Endothelial cell of umbilical vein (primary cell): ENCODE measurements at regions not wholly inside any gene's neighbourhood (a gene's known extent, or its start where the extent isn't known, plus 50 kb on each side); places are given as distances from the start of the nearest gene placed in this dataset.

Source experiments
- BruUV-seq: library from RNA; stranded (reverse); fragments of 400-500 nt; replicated peaks from 2 replicates; lab custom pipeline; 2021; lab: Mats Ljungman, UMichigan
- CTCF ChIA-PET: fragments of 300-600, 350-600 bp; sonication (Branson Sonifier 250); formaldehyde crosslinking; loops from one replicate; lab custom pipeline; 2021; ENCODE audit warnings: antibody characterized with exemption, inconsistent platforms; lab: Charles Lee
- POLR2A ChIA-PET: fragments of 300-600, 350-600 bp; sonication (Branson Sonifier 250); formaldehyde crosslinking; loops from one replicate; lab custom pipeline; 2021; ENCODE audit warnings: antibody characterized with exemption, inconsistent platforms; lab: Charles Lee
- DNase-seq: peaks from one replicate; pipeline ENCODE4 v3.0.0-alpha.2; 2011; ENCODE audit warnings: low read depth, low spot score
- FAIRE-seq: peaks from 2 replicates; lab custom pipeline; 2011; peaks lifted over from hg19 to GRCh38; lab: Jason Lieb, UNC
- H2AFZ ChIP-seq: 2 replicates; pipeline ENCODE4 v1.6.0; 2012; ENCODE audit warnings: low read depth, low read length, control low read depth, inconsistent platforms
- H3K27ac ChIP-seq: 2 replicates; pipeline ENCODE4 v1.5.1; 2011; ENCODE audit warnings: low read depth, mild to moderate bottlenecking, control low read depth, low read length, moderate library complexity; ENCODE audit not compliant: insufficient read depth
- H3K27me3 ChIP-seq, 2 experiments: 2 replicates each; pipeline versions ENCODE4 v1.6.0 to v1.6.1; 2011; ENCODE audit warnings: low read length in 2 of 2, mixed read lengths in 1 of 2; ENCODE audit not compliant: control insufficient read depth in 2 of 2, insufficient read depth in 2 of 2
- H3K36me3 ChIP-seq, 2 experiments: 2 replicates in 1 of 2; 3 replicates in 1 of 2; pipeline ENCODE4 v1.5.1; 2011; ENCODE audit warnings: low read length in 2 of 2, mild to moderate bottlenecking in 1 of 2, moderate library complexity in 1 of 2; ENCODE audit not compliant: control insufficient read depth in 2 of 2, insufficient read depth in 2 of 2; ENCODE audit errors: extremely low read depth in 1 of 2
- H3K4me1 ChIP-seq: 3 replicates; pipeline ENCODE4 v1.5.1; 2011; ENCODE audit warnings: mild to moderate bottlenecking, low read length; ENCODE audit not compliant: control insufficient read depth, insufficient read depth; ENCODE audit errors: extremely low read depth
- H3K4me2 ChIP-seq: 2 replicates; pipeline ENCODE4 v1.6.1; 2011; ENCODE audit warnings: low read length, control low read depth, mixed read lengths; ENCODE audit not compliant: insufficient read depth
- H3K4me3 ChIP-seq, 3 experiments: fragments of 200-600 bp in 1 of 3; sonication (generic), shearing (Covaris generic) in 1 of 3; replicated peaks in 1 of 3; 2 replicates each; pipeline ENCODE4 v1.5.1; 2011 to 2016; ENCODE audit warnings: control low read depth in 3 of 3, low read length in 3 of 3, mild to moderate bottlenecking in 2 of 3, inconsistent platforms in 1 of 3, low read depth in 1 of 3, moderate library complexity in 1 of 3; ENCODE audit not compliant: insufficient read depth in 1 of 3
- H3K79me2 ChIP-seq: 2 replicates; pipeline ENCODE4 v1.6.0; 2012; ENCODE audit warnings: low read length, inconsistent platforms; ENCODE audit not compliant: control insufficient read depth, insufficient read depth
- H3K9ac ChIP-seq: replicated peaks from 2 replicates; pipeline ENCODE3; 2011; ENCODE audit warnings: low read length, control low read depth; ENCODE audit not compliant: insufficient read depth; ENCODE audit errors: extremely low read depth
- H3K9me1 ChIP-seq: replicated peaks from 3 replicates; pipeline ENCODE4 v1.6.0; 2011; ENCODE audit warnings: mild to moderate bottlenecking, low read length; ENCODE audit not compliant: control insufficient read depth, insufficient read depth; ENCODE audit errors: extremely low read depth
- H3K9me3 ChIP-seq: replicated peaks from 2 replicates; pipeline ENCODE4 v1.5.1; 2012; ENCODE audit warnings: low read length, inconsistent platforms; ENCODE audit not compliant: control insufficient read depth, insufficient read depth
- H4K20me1 ChIP-seq: replicated peaks from 2 replicates; pipeline ENCODE3; 2011; ENCODE audit warnings: mild to moderate bottlenecking, low read length; ENCODE audit not compliant: control insufficient read depth, insufficient read depth; ENCODE audit errors: extremely low read depth
- CTCF ChIP-seq, 2 donors: IDR thresholded peaks; 1 replicate in 1 of 2; 2 replicates in 1 of 2; pipeline ENCODE4 v1.5.1; 2011; ENCODE audit warnings: low read length in 2 of 2, mild to moderate bottlenecking in 2 of 2, moderate library complexity in 2 of 2, control low read depth in 1 of 2, inconsistent platforms in 1 of 2, low read depth in 1 of 2; ENCODE audit not compliant: insufficient read depth in 1 of 2; ENCODE audit errors: extremely low read depth in 1 of 2
- EZH2 ChIP-seq: IDR thresholded peaks from 2 replicates; pipeline ENCODE4 v1.6.1; 2012; ENCODE audit warnings: borderline replicate concordance, low read depth, mild to moderate bottlenecking, moderate library complexity, low read length, inconsistent platforms; ENCODE audit not compliant: severe bottlenecking
- FOS ChIP-seq: IDR thresholded peaks from 2 replicates; pipeline ENCODE4 v1.6.1; 2011; ENCODE audit warnings: mild to moderate bottlenecking, low read length, moderate library complexity, borderline replicate concordance; ENCODE audit not compliant: insufficient read depth
- GATA2 ChIP-seq: IDR thresholded peaks from 2 replicates; pipeline ENCODE4 v1.7.0; 2011; ENCODE audit warnings: low read depth, mild to moderate bottlenecking, moderate library complexity, mixed read lengths, low read length; ENCODE audit not compliant: insufficient read length, insufficient read depth
- JUN ChIP-seq: IDR thresholded peaks from 2 replicates; pipeline ENCODE4 v1.6.1; 2011; ENCODE audit warnings: borderline replicate concordance, low read depth; ENCODE audit not compliant: insufficient read length, insufficient read depth
- MYC ChIP-seq: IDR thresholded peaks from one replicate; pipeline ENCODE4 v1.6.1; 2011; ENCODE audit warnings: mild to moderate bottlenecking, low read depth, low read length
- POLR2A ChIP-seq: IDR thresholded peaks from 2 replicates; pipeline ENCODE4 v1.6.1; 2012; ENCODE audit warnings: low read depth, mild to moderate bottlenecking, control low read depth, low read length
- POLR2AphosphoS5 ChIP-seq: IDR thresholded peaks from 2 replicates; pipeline ENCODE4 v1.6.1; 2012; ENCODE audit warnings: low read depth, mild to moderate bottlenecking, control low read depth, low read length, moderate library complexity; ENCODE audit not compliant: insufficient read depth
- dilution Hi-C: fragments of 300-500 bp; cut with MboI; formaldehyde crosslinking; loops from one replicate; pipeline ENCODE4 v1.15.0; 2019; ENCODE audit warnings: low sequenced_read_pairs; ENCODE audit not compliant: extremely low pct_ligation_motif_present
- intact Hi-C: fragments of 100-400 bp; cut with micrococcal nuclease; formaldehyde crosslinking; loops from one replicate; pipeline ENCODE4 v1.10.0; 2022
- TF ChIP-seq, protein P1 (sequence below): IDR thresholded peaks from 2 replicates; pipeline ENCODE4 v1.6.1; 2011; ENCODE audit not compliant: insufficient read depth, insufficient read length

DNA sequence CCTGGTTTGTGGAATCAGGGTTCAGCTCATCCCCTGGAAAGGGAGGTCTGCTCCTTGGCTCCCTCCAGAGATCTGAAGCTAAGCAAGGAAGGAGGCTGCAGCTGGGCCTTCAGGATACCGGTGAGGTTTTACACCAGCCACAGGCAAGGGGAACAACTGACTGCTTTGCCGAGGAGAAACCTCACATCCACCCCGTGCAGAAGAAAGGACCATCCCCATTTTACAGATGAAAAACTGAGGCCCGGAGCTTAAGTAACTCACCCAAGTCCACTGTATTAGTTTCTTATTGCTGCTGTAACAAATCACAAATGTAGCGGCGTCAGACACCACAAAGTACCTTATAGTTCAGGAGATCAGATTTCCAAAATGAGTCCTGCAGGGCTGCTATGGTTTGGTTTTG lies 173.7 kb downstream of the MN1 start:
- DNase-seq (no peak), FAIRE-seq (no peak)
- Histone ChIP-seq H3K9me3 (no peaks in the 10 kb centered on the region), H3K27ac (no peak overlapping the region), H4K20me1 (no peaks in the 10 kb centered on the region), H3K9me1 (no peaks in the 10 kb centered on the region), H3K79me2 (no peaks in the 10 kb centered on the region), H3K4me1 (no peaks in the 10 kb centered on the region), H3K27me3 (peaks cover 0 to 4% of the 10 kb centered on the region in 2 experiments), H3K9ac (no peak overlapping the region), H3K36me3 (no peaks in the 10 kb centered on the region), H3K4me3 (no peak overlapping the region), H2AFZ (no peak overlapping the region), H3K4me2 (no peak overlapping the region)
- intact Hi-C loops = no loop called here
- dilution Hi-C loops = no loop called here
- no TSS peak for BruUV-seq
- CTCF ChIA-PET = no interaction called here
- POLR2A ChIA-PET = no interaction called here
- no peak for TF ChIP-seq JUN
- no peak for TF ChIP-seq POLR2A
- no peak for TF ChIP-seq POLR2AphosphoS5
- no peak for TF ChIP-seq MYC
- TF ChIP-seq CTCF (IDR thresholded peaks at IDR 0.05; ENCODE audit: extremely low read depth in 1 of 2, insufficient read depth in 1 of 2, low read depth in 1 of 2, low read length in 2 of 2) = no peak
- TF ChIP-seq GATA2 = no peak
- TF ChIP-seq, protein P1, sequence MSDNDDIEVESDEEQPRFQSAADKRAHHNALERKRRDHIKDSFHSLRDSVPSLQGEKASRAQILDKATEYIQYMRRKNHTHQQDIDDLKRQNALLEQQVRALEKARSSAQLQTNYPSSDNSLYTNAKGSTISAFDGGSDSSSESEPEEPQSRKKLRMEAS = no peak
- no peak for TF ChIP-seq EZH2
- no peak for TF ChIP-seq FOS
